GM12873 (cell line): ENCODE measurements at regions not wholly inside any gene's neighbourhood (a gene's known extent, or its start where the extent isn't known, plus 50 kb on each side); places are given as distances from the start of the nearest gene placed in this dataset.

Experiments
- CTCF ChIP-seq: IDR thresholded peaks from 2 replicates; pipeline ENCODE4 v1.5.1; 2012; ENCODE audit warnings: low read depth, mild to moderate bottlenecking, moderate library complexity, low read length, control low read depth; ENCODE audit not compliant: insufficient read depth; ENCODE audit errors: missing control alignments

- TF ChIP-seq CTCF = no peak
These were observed 55.2 kb upstream of the MDM1 start for GRCh38 chr12:68387338-68387737.

GRCh38 chr12:68389305-68389704 lies 57.1 kb upstream of the MDM1 start:
- TF ChIP-seq CTCF = no peak

- TF ChIP-seq CTCF = no peak
These were observed 59.8 kb upstream of the MDM1 start for GRCh38 chr12:68391937-68392336.

GRCh38 chr12:68392376-68392775 lies 60.2 kb upstream of the MDM1 start:
- TF ChIP-seq CTCF = no peak

- TF ChIP-seq CTCF = no peak
These were observed 61.3 kb upstream of the MDM1 start for GRCh38 chr12:68393417-68393816.

- no peak for TF ChIP-seq CTCF
These were observed 65.5 kb upstream of the MDM1 start for GRCh38 chr12:68397566-68398158.

GRCh38 chr12:68400226-68400829 lies 68.2 kb upstream of the MDM1 start:
- no peak for TF ChIP-seq CTCF
